GM19240 (cell line): ENCODE measurements at regions not wholly inside any gene's neighbourhood (a gene's known extent, or its start where the extent isn't known, plus 50 kb on each side); places are given as distances from the start of the nearest gene placed in this dataset.
"Not testable (repeated sequence)": the region's sequence is repeated elsewhere in the genome, so short reads cannot be mapped to it uniquely, and the experiment has no call there.

Experiments used
- DNase-seq: peaks from one replicate; pipeline ENCODE4 v3.0.0; 2011; ENCODE audit warnings: low spot score; ENCODE audit not compliant: insufficient read length

GRCh38 chr2:221771297-221771696 is 199.2 kb upstream of the EPHA4 start:
- no peak for DNase-seq

GRCh38 chr2:221767106-221768012 is 195.3 kb upstream of the EPHA4 start:
- no peak for DNase-seq

- DNase-seq: no peak
Observed at GRCh38 chr2:221762496-221762895, 190.4 kb upstream of the EPHA4 start.

DNA sequence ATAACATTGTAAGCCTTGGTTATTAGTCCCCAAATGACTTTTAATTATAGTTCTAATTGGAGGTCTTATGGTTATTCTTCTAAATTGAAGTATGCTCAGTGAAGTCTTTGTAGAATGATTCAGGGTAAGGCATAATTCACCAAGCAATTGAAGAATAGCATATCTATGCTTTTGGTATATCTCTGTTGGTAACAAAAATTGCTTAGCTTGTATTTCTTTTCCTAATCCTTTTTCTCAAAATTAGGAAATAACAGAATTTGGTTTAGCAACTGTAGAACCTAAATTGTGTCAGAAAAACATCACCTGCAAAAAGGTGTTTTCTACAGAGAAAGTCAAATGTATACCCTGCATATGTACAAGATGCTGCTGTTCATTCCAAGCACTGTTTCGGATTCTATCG is 189.2 kb upstream of the EPHA4 start:
- DNase-seq: no peak

DNA sequence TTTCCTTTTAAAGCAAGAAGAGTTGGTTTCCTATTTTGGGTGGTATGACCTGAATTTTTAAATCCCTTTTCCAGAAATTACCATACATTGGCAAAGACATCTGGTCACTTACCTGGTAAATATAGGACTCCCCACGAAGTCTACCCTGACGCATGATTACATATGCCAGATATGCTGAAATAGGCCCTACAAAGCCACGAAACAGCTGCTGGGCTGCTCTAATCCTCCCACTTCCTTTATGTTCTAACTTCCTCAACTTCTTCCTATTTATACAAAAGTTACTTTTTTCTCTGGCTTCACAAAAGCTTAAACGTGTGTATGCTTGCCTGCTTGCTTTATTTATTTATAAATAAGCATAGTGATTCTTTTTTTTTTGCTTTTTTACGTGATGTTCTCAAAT is 186.0 kb upstream of the EPHA4 start:
- no peak for DNase-seq

GRCh38 chr2:221753401-221753800 is 181.3 kb upstream of the EPHA4 start:
- no peak for DNase-seq

GRCh38 chr2:221752781-221753180 is 180.7 kb upstream of the EPHA4 start:
- DNase-seq: no peak

DNA sequence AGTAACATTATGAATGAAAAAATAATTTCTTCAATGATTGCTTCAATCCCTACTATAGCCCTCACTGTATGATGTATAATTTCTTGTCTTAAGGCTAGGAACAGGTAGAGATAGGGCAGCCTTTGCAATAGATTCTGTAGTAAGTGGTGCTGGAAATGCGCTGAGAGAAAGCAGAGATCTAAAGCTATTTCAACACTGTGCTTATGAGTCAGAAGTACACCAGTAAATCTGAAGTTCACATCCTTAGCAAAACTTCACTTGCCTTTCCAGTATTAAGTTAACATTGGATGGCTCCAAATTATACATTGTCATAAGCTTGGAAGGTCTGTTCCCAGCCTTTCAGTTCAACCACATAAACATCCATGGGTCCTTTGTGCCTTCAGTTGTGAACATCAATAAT is 178.2 kb upstream of the EPHA4 start:
- DNase-seq: no peak

GRCh38 chr2:221747289-221747972 is 175.3 kb upstream of the EPHA4 start:
- DNase-seq: no peak

DNA sequence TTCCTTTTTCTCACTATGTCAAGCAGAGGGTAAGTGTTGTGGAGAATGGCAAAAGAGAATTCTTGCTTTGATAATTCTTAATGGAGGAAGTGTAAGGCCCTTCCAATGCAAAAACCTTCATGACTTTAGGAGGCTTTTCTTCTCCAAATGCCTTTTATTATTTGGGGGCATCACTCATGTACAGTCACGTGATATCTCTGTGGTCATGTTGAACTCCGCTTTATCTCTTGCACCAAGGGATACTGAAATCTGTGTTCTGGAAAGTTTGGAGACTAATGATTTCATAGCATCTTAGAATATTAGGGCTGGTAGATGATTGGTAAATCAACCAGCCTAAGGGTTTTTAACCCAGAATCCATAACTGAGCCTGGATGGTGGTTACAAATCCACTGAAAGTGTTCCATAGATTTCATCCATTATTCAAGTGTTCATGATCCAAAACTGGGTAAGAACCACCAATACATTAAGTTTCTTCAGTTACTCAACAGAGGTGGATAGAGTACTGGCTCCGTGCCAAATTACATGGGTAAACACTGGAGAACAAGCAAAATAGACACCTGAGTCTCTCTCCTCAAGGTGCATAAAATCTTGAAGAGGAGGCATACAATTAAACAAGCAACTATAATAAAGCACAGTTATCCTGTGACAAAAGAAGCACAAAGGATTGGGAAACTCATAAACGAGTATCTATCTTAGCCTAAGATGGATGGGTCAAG is 169.6 kb upstream of the EPHA4 start:
- no peak for DNase-seq

DNA sequence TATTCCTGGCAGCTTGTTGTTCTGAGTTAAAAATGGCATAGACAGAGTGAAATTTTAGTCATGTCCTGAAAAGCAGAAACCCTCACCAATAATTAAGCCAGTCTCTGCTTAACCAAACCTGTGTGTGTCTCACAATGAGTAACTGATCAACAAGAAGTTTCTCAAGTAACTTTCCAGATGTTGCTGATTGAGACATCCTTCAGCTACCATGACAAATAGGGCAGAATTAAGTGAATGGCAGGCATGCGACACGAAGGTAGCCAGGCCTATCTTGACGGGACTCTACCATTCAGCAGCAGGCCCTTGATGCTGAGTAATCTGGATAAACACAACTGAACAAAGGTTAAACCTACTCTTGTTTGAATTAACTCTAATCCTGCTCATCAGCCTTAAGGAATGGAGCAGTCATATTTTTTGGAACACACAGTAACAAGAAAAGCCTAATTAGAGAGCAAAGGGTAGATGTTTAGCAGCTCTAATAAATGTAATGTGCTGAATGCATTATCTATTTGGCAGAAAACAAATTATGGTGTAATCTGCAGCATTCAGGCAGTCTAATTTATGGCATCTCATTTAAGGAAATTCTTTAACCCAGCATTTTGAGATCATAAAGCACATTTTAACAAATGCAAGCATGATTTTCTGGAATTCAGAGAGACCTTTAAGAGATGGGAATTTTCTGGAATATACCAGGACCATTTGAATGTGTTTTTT is 159.5 kb upstream of the EPHA4 start:
- DNase-seq: no peak

GRCh38 chr2:221726894-221727513 is 154.9 kb upstream of the EPHA4 start:
- no peak for DNase-seq

DNA sequence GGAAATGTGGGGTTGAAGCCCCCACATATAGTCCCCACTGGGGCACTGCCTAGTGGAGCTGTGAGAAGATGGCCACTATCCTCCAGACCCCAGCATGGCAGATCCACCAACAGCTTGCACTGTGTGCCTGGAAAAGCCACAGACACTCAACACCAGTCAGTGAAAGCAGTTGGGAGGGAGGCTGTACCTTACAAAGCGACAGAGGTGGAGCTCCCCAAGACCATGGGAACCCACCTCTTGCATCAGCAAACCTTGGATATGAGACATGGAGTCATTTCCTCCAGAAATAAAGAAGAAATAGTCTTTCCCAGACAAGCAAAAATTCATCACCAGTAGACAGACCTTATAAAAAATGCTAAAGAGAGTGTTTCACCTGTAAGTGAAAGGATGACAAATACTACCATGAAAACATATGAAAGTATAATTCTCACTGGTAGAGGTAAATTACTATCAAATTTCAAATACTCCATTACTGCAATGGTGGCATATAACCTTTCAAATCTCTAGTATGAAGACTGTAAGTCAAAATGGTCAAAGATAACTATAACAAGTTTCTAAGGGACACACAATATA is 152.6 kb upstream of the EPHA4 start:
- no peak for DNase-seq

DNA sequence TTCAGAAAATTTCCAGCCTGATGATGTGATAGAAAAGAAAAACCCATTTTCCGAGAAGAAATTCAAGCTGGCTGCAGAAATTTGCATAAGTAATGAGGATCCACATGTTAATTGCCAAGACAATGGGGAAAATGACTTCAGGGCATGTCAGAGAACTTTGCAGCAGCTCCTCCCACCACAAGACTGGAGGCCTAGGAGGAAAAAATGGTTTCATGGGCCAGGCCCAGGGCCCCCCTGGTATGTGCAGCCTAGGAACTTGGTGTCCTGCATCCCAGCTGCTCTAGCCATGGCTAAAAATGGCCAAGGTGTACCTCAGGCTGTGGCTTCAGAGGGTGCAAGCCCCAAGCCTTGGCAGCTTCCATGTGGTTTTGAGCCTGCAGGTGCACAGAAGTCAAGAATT is 152.0 kb upstream of the EPHA4 start:
- DNase-seq: not testable (repeated sequence)

DNA sequence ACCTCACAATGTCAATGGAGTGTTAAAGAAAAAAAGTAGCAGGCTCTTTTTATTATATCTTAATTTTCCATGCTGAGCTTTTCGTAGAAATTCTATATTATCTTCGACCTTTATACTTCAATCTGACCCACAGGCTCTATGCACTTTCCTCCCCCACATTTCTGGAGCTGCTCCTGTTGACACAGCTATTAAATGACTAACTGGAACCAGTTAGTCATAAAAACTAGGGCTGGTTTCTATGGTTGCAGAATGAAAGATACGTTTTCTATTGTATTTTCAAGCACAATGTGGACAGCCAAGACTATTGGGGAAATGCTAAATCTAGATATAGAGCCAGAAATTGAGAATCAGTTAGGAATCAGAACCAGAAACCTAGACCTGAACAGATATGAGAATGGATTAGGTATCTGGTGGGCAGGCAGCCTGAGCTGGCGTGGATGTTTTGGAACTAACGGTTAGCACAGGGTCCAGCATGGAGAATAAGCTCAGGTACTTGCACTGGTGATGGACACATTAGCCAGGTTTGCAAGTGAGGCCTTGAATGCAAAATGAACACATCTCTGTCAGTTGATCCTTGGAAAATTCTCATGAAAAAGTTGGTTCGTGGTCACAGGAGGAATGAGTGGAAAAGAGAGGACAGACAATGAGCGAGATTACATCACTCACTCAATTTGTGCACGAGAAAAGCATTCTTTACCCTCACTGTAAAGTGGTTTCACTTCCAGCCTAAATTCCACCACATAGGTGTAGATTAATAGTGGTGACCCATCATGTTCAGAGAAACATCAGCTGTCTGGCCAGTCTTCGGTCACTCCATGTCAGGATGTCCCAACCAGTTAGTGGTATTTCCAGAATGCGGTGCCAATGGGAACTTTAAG is 144.6 kb upstream of the EPHA4 start:
- DNase-seq: no peak

DNA sequence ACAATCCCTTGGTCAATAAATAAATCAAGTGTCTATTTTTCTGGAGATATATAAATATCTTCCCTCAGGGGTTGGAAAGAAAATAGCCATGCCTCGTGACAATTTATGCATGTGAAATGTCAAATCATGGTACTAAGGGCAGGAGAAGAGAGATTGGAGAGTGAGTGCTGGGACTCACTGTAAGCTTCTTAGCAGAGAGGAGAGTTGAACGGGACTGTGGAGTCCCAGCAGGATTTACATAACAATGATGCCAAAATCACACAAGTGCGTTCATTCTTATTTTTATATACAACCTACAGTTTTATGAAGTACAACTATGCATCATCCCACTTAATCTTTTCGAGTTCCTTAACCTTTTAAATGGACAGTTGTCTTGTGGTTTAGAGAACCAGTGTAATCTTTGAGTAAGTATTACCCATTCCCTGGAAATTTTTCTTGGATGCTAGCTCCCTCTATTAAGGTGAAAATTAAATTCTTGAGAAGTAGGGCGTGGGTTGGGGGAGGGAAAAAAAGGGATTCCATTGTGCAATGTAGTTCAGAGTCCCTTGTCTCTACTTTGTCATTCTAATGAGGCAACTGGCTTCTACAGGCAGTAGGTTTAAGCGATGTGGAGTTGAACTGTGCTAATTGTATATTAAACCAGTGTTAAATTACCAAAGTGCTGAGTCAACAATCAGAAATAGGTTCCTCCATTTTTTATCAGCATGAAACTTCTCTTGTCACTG is 143.6 kb upstream of the EPHA4 start:
- DNase-seq: no peak

DNA sequence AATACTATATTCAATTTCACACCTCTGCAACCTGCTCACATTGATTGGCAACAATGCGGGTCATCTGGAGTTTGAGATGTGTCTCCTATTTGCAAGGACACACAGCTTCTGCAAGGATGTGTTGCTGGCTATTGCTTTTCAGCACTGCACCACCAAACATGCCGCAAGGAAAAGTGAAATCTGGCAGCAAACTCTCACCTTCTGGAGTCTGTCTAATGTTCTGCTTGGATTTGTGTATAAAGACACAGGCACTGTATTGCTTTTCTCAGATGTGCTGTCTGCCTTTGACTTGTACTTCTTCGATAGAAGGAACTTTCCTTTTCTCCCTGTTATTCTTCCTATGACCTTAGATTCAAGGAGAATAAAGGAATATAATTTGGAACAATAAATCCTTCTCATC is 138.6 kb upstream of the EPHA4 start:
- no peak for DNase-seq

- DNase-seq: no peak
Observed at GRCh38 chr2:221708902-221709301, 136.8 kb upstream of the EPHA4 start.
